ENCODE measurements at regions not wholly inside any gene's neighbourhood (a gene's known extent, or its start where the extent isn't known, plus 50 kb on each side); places are given as distances from the start of the nearest gene placed in this dataset.
A peak's percentile ranks its signal among the peaks of the same experiment; 100 is the strongest.

DNA sequence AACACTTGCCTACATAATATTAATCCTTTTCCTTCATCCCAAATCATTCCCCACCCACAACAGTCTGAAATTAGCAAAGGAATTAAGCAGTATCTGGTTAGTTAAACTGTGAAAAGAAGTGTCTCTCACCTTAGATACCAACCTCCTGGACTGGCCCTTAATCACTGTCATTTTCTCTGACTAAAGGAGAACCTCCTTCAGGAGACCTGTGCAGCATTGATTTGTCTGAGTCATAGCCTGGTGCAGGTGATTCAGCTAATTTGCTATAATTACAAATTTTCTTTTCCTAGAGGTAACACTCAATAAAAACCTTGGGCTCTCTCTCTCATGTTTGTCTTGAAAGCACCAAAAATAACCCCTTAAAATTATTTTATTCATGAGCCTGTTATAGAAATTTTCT lies 279.8 kb upstream of the SEMA6D start:
- Histone ChIP-seq H3K4me3 (ENCODE audit: low read depth, low read length) (no peak overlapping the region), H4K12ac (ENCODE audit: low read depth, low read length) (no peak overlapping the region), H3K14ac (ENCODE audit: low read length) (no peak overlapping the region), H3K27ac (ENCODE audit: low read depth, low read length) (no peak overlapping the region), H3K4me1 (ENCODE audit: control insufficient read depth in 1 of 2, insufficient read depth in 2 of 2, low read length in 2 of 2) (no peaks in the 10 kb centered on the region), H3K79me1 (ENCODE audit: low read length) (no peaks in the 10 kb centered on the region), H2BK12ac (ENCODE audit: low read length) (no peak overlapping the region), H2AFZ (ENCODE audit: insufficient read depth, low read length, poor library complexity) (no peak overlapping the region), H3K36me3 (ENCODE audit: control insufficient read depth in 1 of 2, insufficient read depth in 2 of 2, low read length in 2 of 2) (no peaks in the 10 kb centered on the region), H3K4ac (ENCODE audit: low read depth, low read length) (no peak overlapping the region), H3K23ac (ENCODE audit: low read length) (no peak overlapping the region), H3K79me2 (ENCODE audit: control insufficient read depth, insufficient read depth, low read length, poor library complexity) (no peaks in the 10 kb centered on the region), H3K9ac (ENCODE audit: low read length) (no peak overlapping the region), H2BK5ac (ENCODE audit: low read depth, low read length, poor library complexity) (no peak overlapping the region), H4K8ac (ENCODE audit: low read depth, low read length) (no peak overlapping the region), H4K91ac (ENCODE audit: low read depth, low read length) (no peak overlapping the region), H3K27me3 (ENCODE audit: insufficient read depth, low read length) (no peaks in the 10 kb centered on the region), H2AK5ac (ENCODE audit: low read length) (no peak overlapping the region), H3K18ac (ENCODE audit: low read length) (no peak overlapping the region), H2BK120ac (ENCODE audit: insufficient read depth, low read length, poor library complexity) (no peak overlapping the region), H3K9me3 (ENCODE audit: insufficient read depth, low read depth, low read length) (no peaks in the 10 kb centered on the region), H3K4me2 (ENCODE audit: low read length) (no peak overlapping the region)
- no peak for DNase-seq

- Histone ChIP-seq H2BK120ac (ENCODE audit: insufficient read depth, low read length, poor library complexity) (no peak overlapping the region), H3K14ac (ENCODE audit: low read length) (no peak overlapping the region), H4K12ac (ENCODE audit: low read depth, low read length) (no peak overlapping the region), H3K18ac (ENCODE audit: low read length) (no peak overlapping the region), H2AFZ (ENCODE audit: insufficient read depth, low read length, poor library complexity) (no peak overlapping the region), H3K4me2 (ENCODE audit: low read length) (no peak overlapping the region), H3K9me3 (ENCODE audit: insufficient read depth, low read depth, low read length) (no peaks in the 10 kb centered on the region), H3K79me1 (ENCODE audit: low read length) (no peaks in the 10 kb centered on the region), H3K79me2 (ENCODE audit: control insufficient read depth, insufficient read depth, low read length, poor library complexity) (no peaks in the 10 kb centered on the region), H2AK5ac (ENCODE audit: low read length) (no peak overlapping the region), H3K23ac (ENCODE audit: low read length) (no peak overlapping the region), H4K91ac (ENCODE audit: low read depth, low read length) (no peak overlapping the region), H4K8ac (ENCODE audit: low read depth, low read length) (no peak overlapping the region), H2BK12ac (ENCODE audit: low read length) (no peak overlapping the region), H3K27ac (ENCODE audit: low read depth, low read length) (no peak overlapping the region), H2BK5ac (ENCODE audit: low read depth, low read length, poor library complexity) (no peak overlapping the region), H3K4me3 (ENCODE audit: low read depth, low read length) (no peak overlapping the region), H3K4ac (ENCODE audit: low read depth, low read length) (no peak overlapping the region), H3K9ac (ENCODE audit: low read length) (no peak overlapping the region), H3K27me3 (ENCODE audit: insufficient read depth, low read length) (no peaks in the 10 kb centered on the region), H3K4me1 (ENCODE audit: control insufficient read depth in 1 of 2, insufficient read depth in 2 of 2, low read length in 2 of 2) (no peaks in the 10 kb centered on the region), H3K36me3 (ENCODE audit: control insufficient read depth in 1 of 2, insufficient read depth in 2 of 2, low read length in 2 of 2) (no peaks in the 10 kb centered on the region)
- no peak for DNase-seq
- no CpG with 5 or more reads among the region's 5 CpGs for WGBS (ENCODE audit: extremely low coverage, insufficient coverage, insufficient read length)
These were observed 277.9 kb upstream of the SEMA6D start for GRCh38 chr15:47439146-47440111.

DNA sequence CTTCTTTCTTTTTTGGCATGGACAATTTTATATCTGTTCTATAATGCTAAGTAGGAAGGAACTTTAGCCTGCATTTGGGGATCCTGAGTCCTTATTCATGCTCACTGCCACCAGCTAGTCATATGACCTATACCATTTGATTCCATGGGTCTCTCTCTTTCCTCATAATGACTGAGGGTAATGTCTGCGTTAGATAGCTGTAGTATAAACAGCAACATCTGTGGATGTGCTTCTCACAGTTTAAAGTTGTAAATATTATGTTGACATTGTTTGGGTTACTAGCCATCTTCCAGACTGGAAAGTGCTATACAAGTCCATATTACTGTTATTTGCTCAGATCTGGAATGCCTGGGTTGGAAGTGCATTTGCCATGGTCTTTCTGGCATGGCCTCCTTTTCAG lies 274.9 kb upstream of the SEMA6D start:
- H3K4ac ChIP-seq (ENCODE audit: low read depth, low read length) = no peak overlapping the region
- no peak overlapping the region for H3K18ac ChIP-seq (ENCODE audit: low read length)
- H3K4me1 ChIP-seq (ENCODE audit: control insufficient read depth in 1 of 2, insufficient read depth in 2 of 2, low read length in 2 of 2) = no peaks in the 10 kb centered on the region
- H2AK5ac ChIP-seq (ENCODE audit: low read length) = no peak overlapping the region
- no peak for DNase-seq
- no peak overlapping the region for H3K9ac ChIP-seq (ENCODE audit: low read length)
- H4K91ac ChIP-seq (ENCODE audit: low read depth, low read length) = no peak overlapping the region
- WGBS (ENCODE audit: extremely low coverage, insufficient coverage, insufficient read length) = no CpG with 5 or more reads among the region's 1 CpG
- no peak overlapping the region for H2AFZ ChIP-seq (ENCODE audit: insufficient read depth, low read length, poor library complexity)
- H2BK5ac ChIP-seq (ENCODE audit: low read depth, low read length, poor library complexity) = no peak overlapping the region
- no peak overlapping the region for H3K23ac ChIP-seq (ENCODE audit: low read length)
- no peaks in the 10 kb centered on the region for H3K27me3 ChIP-seq (ENCODE audit: insufficient read depth, low read length)
- H3K4me2 ChIP-seq (ENCODE audit: low read length) = no peak overlapping the region
- no peak overlapping the region for H4K8ac ChIP-seq (ENCODE audit: low read depth, low read length)
- H3K4me3 ChIP-seq (ENCODE audit: low read depth, low read length) = no peak overlapping the region
- no peaks in the 10 kb centered on the region for H3K9me3 ChIP-seq (ENCODE audit: insufficient read depth, low read depth, low read length)
- no peak overlapping the region for H2BK12ac ChIP-seq (ENCODE audit: low read length)
- H3K36me3 ChIP-seq (ENCODE audit: control insufficient read depth in 1 of 2, insufficient read depth in 2 of 2, low read length in 2 of 2) = no peaks in the 10 kb centered on the region
- no peaks in the 10 kb centered on the region for H3K79me2 ChIP-seq (ENCODE audit: control insufficient read depth, insufficient read depth, low read length, poor library complexity)
- no peak overlapping the region for H4K12ac ChIP-seq (ENCODE audit: low read depth, low read length)
- no peak overlapping the region for H2BK120ac ChIP-seq (ENCODE audit: insufficient read depth, low read length, poor library complexity)
- H3K27ac ChIP-seq (ENCODE audit: low read depth, low read length) = no peak overlapping the region
- H3K79me1 ChIP-seq (ENCODE audit: low read length) = no peaks in the 10 kb centered on the region
- no peak overlapping the region for H3K14ac ChIP-seq (ENCODE audit: low read length)

DNA sequence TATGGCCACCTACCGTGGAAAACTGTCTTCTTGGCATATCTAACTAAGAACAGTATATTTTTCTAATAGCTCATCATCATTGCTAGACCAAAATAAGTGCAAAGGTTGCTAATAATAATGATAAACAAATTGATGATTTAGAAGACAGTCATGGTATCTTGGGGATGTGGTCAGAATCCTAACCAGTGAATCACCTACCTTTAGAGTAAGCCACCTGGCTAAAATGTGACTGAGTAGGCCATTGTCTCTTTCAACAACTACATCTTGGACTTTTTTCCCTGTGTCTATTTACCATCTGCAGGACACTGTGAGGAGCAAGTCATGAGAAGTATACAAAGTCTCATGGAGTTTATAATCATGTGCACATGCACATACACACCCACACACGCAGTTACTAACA lies 273.5 kb upstream of the SEMA6D start:
- H3K79me1 ChIP-seq (ENCODE audit: low read length) = no peaks in the 10 kb centered on the region
- H3K4me3 ChIP-seq (ENCODE audit: low read depth, low read length) = no peak overlapping the region
- H3K18ac ChIP-seq (ENCODE audit: low read length) = no peak overlapping the region
- no peak overlapping the region for H2BK5ac ChIP-seq (ENCODE audit: low read depth, low read length, poor library complexity)
- no peaks in the 10 kb centered on the region for H3K36me3 ChIP-seq (ENCODE audit: control insufficient read depth in 1 of 2, insufficient read depth in 2 of 2, low read length in 2 of 2)
- no peak overlapping the region for H3K23ac ChIP-seq (ENCODE audit: low read length)
- H3K4ac ChIP-seq (ENCODE audit: low read depth, low read length) = no peak overlapping the region
- H4K12ac ChIP-seq (ENCODE audit: low read depth, low read length) = no peak overlapping the region
- DNase-seq = peak in 1 of 2 donors; percentile 7
- no peak overlapping the region for H2BK12ac ChIP-seq (ENCODE audit: low read length)
- no CpG with 5 or more reads among the region's 2 CpGs for WGBS (ENCODE audit: extremely low coverage, insufficient coverage, insufficient read length)
- H3K4me2 ChIP-seq (ENCODE audit: low read length) = no peak overlapping the region
- H3K14ac ChIP-seq (ENCODE audit: low read length) = no peak overlapping the region
- no peak overlapping the region for H2BK120ac ChIP-seq (ENCODE audit: insufficient read depth, low read length, poor library complexity)
- no peaks in the 10 kb centered on the region for H3K4me1 ChIP-seq (ENCODE audit: control insufficient read depth in 1 of 2, insufficient read depth in 2 of 2, low read length in 2 of 2)
- H3K27ac ChIP-seq (ENCODE audit: low read depth, low read length) = no peak overlapping the region
- no peak overlapping the region for H4K91ac ChIP-seq (ENCODE audit: low read depth, low read length)
- H3K27me3 ChIP-seq (ENCODE audit: insufficient read depth, low read length) = no peaks in the 10 kb centered on the region
- H3K9ac ChIP-seq (ENCODE audit: low read length) = no peak overlapping the region
- no peak overlapping the region for H4K8ac ChIP-seq (ENCODE audit: low read depth, low read length)
- no peaks in the 10 kb centered on the region for H3K79me2 ChIP-seq (ENCODE audit: control insufficient read depth, insufficient read depth, low read length, poor library complexity)
- no peak overlapping the region for H2AK5ac ChIP-seq (ENCODE audit: low read length)
- H3K9me3 ChIP-seq (ENCODE audit: insufficient read depth, low read depth, low read length) = no peaks in the 10 kb centered on the region
- H2AFZ ChIP-seq (ENCODE audit: insufficient read depth, low read length, poor library complexity) = no peak overlapping the region
